ENCODE measurements at regions not wholly inside any gene's neighbourhood (a gene's known extent, or its start where the extent isn't known, plus 50 kb on each side); places are given as distances from the start of the nearest gene placed in this dataset.

- TF ChIP-seq TOE1 (IDR thresholded peaks at IDR 0.05; ENCODE audit: borderline replicate concordance), result no peak
- no peak for TF ChIP-seq TOE1 (CRISPR knock-in tag; IDR thresholded peaks at IDR 0.05; ENCODE audit: borderline replicate concordance, low read depth)
- no peak for TF ChIP-seq SNAPC5 (CRISPR knock-in tag; IDR thresholded peaks at IDR 0.05)
- TF ChIP-seq ZNF518B (CRISPR knock-in tag; IDR thresholded peaks at IDR 0.05), result no peak
- no peak for TF ChIP-seq TAF9B (IDR thresholded peaks at IDR 0.05; ENCODE audit: partially characterized antibody)
Measured at GRCh38 chr1:74822851-74823401, 90.0 kb downstream of the TYW3 start (continued).

GRCh38 chr1:74824497-74825107 is 91.7 kb downstream of the TYW3 start:
- no peaks in the 10 kb centered on the region for H3K36me3 ChIP-seq (ENCODE audit: control insufficient read depth, insufficient read depth, low read length)
- TF ChIP-seq CREB5 (CRISPR knock-in tag; IDR thresholded peaks at IDR 0.05) (no peak), YBX1 (IDR thresholded peaks at IDR 0.05) (no peak), ATF4 (CRISPR knock-in tag; IDR thresholded peaks at IDR 0.05) (no peak)
- no peak overlapping the region for H3K4me3 ChIP-seq
- no peaks in the 10 kb centered on the region for H3K27me3 ChIP-seq (ENCODE audit: control insufficient read depth in 2 of 2, insufficient read depth in 2 of 2, low read length in 2 of 2)
- POLR2A ChIA-PET, result no interaction called here
- H3K27ac ChIP-seq (ENCODE audit: extremely low read depth, low read depth, low read length), result no peak overlapping the region
- intact Hi-C loops (cut with micrococcal nuclease) (no loop called here), in situ Hi-C loops (cut with MboI) (no loop called here)
- H3K9me1 ChIP-seq (ENCODE audit: control insufficient read depth, insufficient read depth, low read length), result no peaks in the 10 kb centered on the region
- BruUV-seq (replicated peaks), result no TSS peak
- CTCF ChIA-PET (ENCODE audit: low intra/inter-chr PET ratio), result no interaction called here
- no peak overlapping the region for H3K4me2 ChIP-seq (ENCODE audit: insufficient read depth, low read length)
- ATAC-seq (no peak), DNase-seq (ENCODE audit: extremely low read depth in 1 of 4, low spot score in 3 of 4) (no peak), FAIRE-seq (no peak)
- 4% methylated on average over 4 of the region's 4 CpGs for WGBS (ENCODE audit: insufficient coverage, low coverage, missing lambda C conversion rate)
- peaks cover 2% of the 10 kb centered on the region; the same call in 1 of the 2 replicates for H3K9me3 ChIP-seq (replicated peaks; ENCODE audit: control insufficient read depth, insufficient read depth, low read depth, low read length)
- H4K20me1 ChIP-seq (replicated peaks; ENCODE audit: control insufficient read depth, insufficient read depth, low read length), result no peaks in the 10 kb centered on the region
- H3K79me2 ChIP-seq (ENCODE audit: control insufficient read depth, insufficient read depth, low read length), result no peaks in the 10 kb centered on the region
- no peak overlapping the region for H2AFZ ChIP-seq (ENCODE audit: low read depth, low read length)
- H3K4me1 ChIP-seq (replicated peaks in 1 of 2; ENCODE audit: control insufficient read depth in 2 of 2, insufficient read depth in 2 of 2, low read length in 2 of 2), result no peaks in the 10 kb centered on the region
- H3K9ac ChIP-seq (ENCODE audit: insufficient read depth in 1 of 2, low read depth in 2 of 2, low read length in 2 of 2), result no peak overlapping the region

Data from K562 (cell line).